ENCODE measurements at regions not wholly inside any gene's neighbourhood (a gene's known extent, or its start where the extent isn't known, plus 50 kb on each side); places are given as distances from the start of the nearest gene placed in this dataset.

- H3K4me1 ChIP-seq = no peaks in the 10 kb centered on the region
- H3K27ac ChIP-seq = no peak overlapping the region
- no peaks in the 10 kb centered on the region for H3K9me3 ChIP-seq
- no peaks in the 10 kb centered on the region for H3K27me3 ChIP-seq
- no peaks in the 10 kb centered on the region for H3K36me3 ChIP-seq
- no peak overlapping the region for H3K4me3 ChIP-seq
- no peak for DNase-seq
- intact Hi-C loops (cut with DNase I; ENCODE audit: low total_unique reads) = no loop called here
- TF ChIP-seq CTCF (IDR thresholded peaks at IDR 0.05) (no peak), POLR2A (IDR thresholded peaks at IDR 0.05) (no peak)
Measured at GRCh38 chr13:53490752-53491151, 462.1 kb downstream of the OLFM4 start.

GRCh38 chr13:53494406-53494805 lies 465.8 kb downstream of the OLFM4 start:
- TF ChIP-seq CTCF (IDR thresholded peaks at IDR 0.05) (no peak), POLR2A (IDR thresholded peaks at IDR 0.05) (no peak)
- no peak overlapping the region for H3K27ac ChIP-seq
- no peak for DNase-seq
- H3K36me3 ChIP-seq = no peaks in the 10 kb centered on the region
- H3K27me3 ChIP-seq = no peaks in the 10 kb centered on the region
- H3K4me3 ChIP-seq = no peak overlapping the region
- H3K9me3 ChIP-seq = no peaks in the 10 kb centered on the region
- intact Hi-C loops (cut with DNase I; ENCODE audit: low total_unique reads) = no loop called here
- H3K4me1 ChIP-seq = no peaks in the 10 kb centered on the region

GRCh38 chr13:53499576-53500133 lies 471.0 kb downstream of the OLFM4 start:
- H3K4me3 ChIP-seq = no peak overlapping the region
- intact Hi-C loops (cut with DNase I; ENCODE audit: low total_unique reads) = no loop called here
- H3K9me3 ChIP-seq = no peaks in the 10 kb centered on the region
- no peak for DNase-seq
- TF ChIP-seq CTCF (IDR thresholded peaks at IDR 0.05) (no peak), POLR2A (IDR thresholded peaks at IDR 0.05) (no peak)
- H3K36me3 ChIP-seq = no peaks in the 10 kb centered on the region
- no peak overlapping the region for H3K27ac ChIP-seq
- no peaks in the 10 kb centered on the region for H3K27me3 ChIP-seq
- no peaks in the 10 kb centered on the region for H3K4me1 ChIP-seq

GRCh38 chr13:53501387-53501786 lies 472.8 kb downstream of the OLFM4 start:
- DNase-seq = no peak
- Histone ChIP-seq H3K4me1 (no peaks in the 10 kb centered on the region), H3K9me3 (no peaks in the 10 kb centered on the region), H3K4me3 (no peak overlapping the region), H3K27me3 (no peaks in the 10 kb centered on the region), H3K36me3 (no peaks in the 10 kb centered on the region), H3K27ac (no peak overlapping the region)
- TF ChIP-seq CTCF (IDR thresholded peaks at IDR 0.05) (no peak), POLR2A (IDR thresholded peaks at IDR 0.05) (no peak)
- intact Hi-C loops (cut with DNase I; ENCODE audit: low total_unique reads) = no loop called here

- no peak for DNase-seq
- no peak for TF ChIP-seq POLR2A (IDR thresholded peaks at IDR 0.05)
- no peak for TF ChIP-seq CTCF (IDR thresholded peaks at IDR 0.05)
- intact Hi-C loops (cut with DNase I; ENCODE audit: low total_unique reads) = no loop called here
- Histone ChIP-seq H3K27ac (no peak overlapping the region), H3K27me3 (no peaks in the 10 kb centered on the region), H3K9me3 (no peaks in the 10 kb centered on the region), H3K36me3 (no peaks in the 10 kb centered on the region), H3K4me3 (no peak overlapping the region), H3K4me1 (no peaks in the 10 kb centered on the region)
Measured at GRCh38 chr13:53507741-53508140, 479.1 kb downstream of the OLFM4 start.

All from uterus (tissue), 3 donors.